ENCODE measurements at regions not wholly inside any gene's neighbourhood (a gene's known extent, or its start where the extent isn't known, plus 50 kb on each side); places are given as distances from the start of the nearest gene placed in this dataset.

- H3K27ac ChIP-seq (ENCODE audit: low read depth in 2 of 2, low read length in 1 of 2) = no peak overlapping the region
- CTCF ChIA-PET = interaction anchor here (0.6 to 2.1 kb wide), 8 partner anchors 10 to 1553 kb away, joined by 3 to 6 read pairs (median 4); no protein-coding TSS in a partner anchor
- no peaks in the 10 kb centered on the region for H3K79me2 ChIP-seq (ENCODE audit: insufficient read depth)
- H3K9ac ChIP-seq = no peak overlapping the region
- H3K4me1 ChIP-seq (ENCODE audit: control insufficient read depth in 1 of 2, insufficient read depth in 2 of 2, low read depth in 1 of 2, low read length in 1 of 2) = no peaks in the 10 kb centered on the region
- no peak overlapping the region for H3K4me3 ChIP-seq (ENCODE audit: low read depth in 2 of 2, low read length in 1 of 2)
- no peak overlapping the region for H3K4me2 ChIP-seq
- H4K20me1 ChIP-seq (ENCODE audit: insufficient read depth) = no peaks in the 10 kb centered on the region
- POLR2A ChIA-PET = no interaction called here
- TF ChIP-seq GABPA (IDR thresholded peaks at IDR 0.05; ENCODE audit: low read depth) (no peak), EZH2phosphoT487 (IDR thresholded peaks at IDR 0.05; ENCODE audit: borderline replicate concordance, low read depth) (no peak), TAF1 (IDR thresholded peaks at IDR 0.05; ENCODE audit: borderline replicate concordance, low read depth, low read length) (no peak), MAX (IDR thresholded peaks at IDR 0.05; ENCODE audit: low read depth) (no peak), MEF2A (IDR thresholded peaks at IDR 0.05; ENCODE audit: borderline replicate concordance, low read depth) (no peak), USF1 (IDR thresholded peaks at IDR 0.05; ENCODE audit: borderline replicate concordance, low read depth) (no peak), SIN3A (IDR thresholded peaks at IDR 0.05; ENCODE audit: borderline replicate concordance, low read depth, low read length) (no peak), RCOR1 (IDR thresholded peaks at IDR 0.05; ENCODE audit: low read length) (no peak), NRF1 (IDR thresholded peaks at IDR 0.05; ENCODE audit: low read depth, low read length) (no peak)
- H3K36me3 ChIP-seq (replicated peaks in 1 of 2; ENCODE audit: control insufficient read depth in 1 of 2, insufficient read depth in 2 of 2, low read length in 1 of 2) = no peaks in the 10 kb centered on the region
- no peaks in the 10 kb centered on the region for H3K9me2 ChIP-seq
- no peaks in the 10 kb centered on the region for H3F3A ChIP-seq (replicated peaks; ENCODE audit: insufficient read depth)
- 33% methylated on average over 4 of the region's 4 CpGs for WGBS (ENCODE audit: low lambda C conversion rate)
- H3K27me3 ChIP-seq (ENCODE audit: insufficient read depth) = 0 out of 2 replicates have a peak, but pooled peaks cover 5% of the 10 kb centered on the region
- H2AFZ ChIP-seq (ENCODE audit: low read depth) = no peak overlapping the region
- DNase-seq = no peak
- no peaks in the 10 kb centered on the region for H3K9me3 ChIP-seq
These were observed 130.7 kb upstream of the HS3ST2 start for GRCh38 chr16:22683258-22683657.

- no peak overlapping the region for H3K9ac ChIP-seq
- no peaks in the 10 kb centered on the region for H4K20me1 ChIP-seq (ENCODE audit: insufficient read depth)
- POLR2A ChIA-PET = no interaction called here
- 27% methylated on average over 4 of the region's 4 CpGs for WGBS (ENCODE audit: low lambda C conversion rate)
- no peak overlapping the region for H3K4me2 ChIP-seq
- H2AFZ ChIP-seq (ENCODE audit: low read depth) = no peak overlapping the region
- H3F3A ChIP-seq (replicated peaks; ENCODE audit: insufficient read depth) = no peaks in the 10 kb centered on the region
- H3K9me2 ChIP-seq = no peaks in the 10 kb centered on the region
- no peaks in the 10 kb centered on the region for H3K79me2 ChIP-seq (ENCODE audit: insufficient read depth)
- no peaks in the 10 kb centered on the region for H3K9me3 ChIP-seq
- no peaks in the 10 kb centered on the region for H3K4me1 ChIP-seq (ENCODE audit: control insufficient read depth in 1 of 2, insufficient read depth in 2 of 2, low read depth in 1 of 2, low read length in 1 of 2)
- DNase-seq = no peak
- 0 out of 2 replicates have a peak, but pooled peaks cover 5% of the 10 kb centered on the region for H3K27me3 ChIP-seq (ENCODE audit: insufficient read depth)
- no peak overlapping the region for H3K4me3 ChIP-seq (ENCODE audit: low read depth in 2 of 2, low read length in 1 of 2)
- H3K36me3 ChIP-seq (replicated peaks in 1 of 2; ENCODE audit: control insufficient read depth in 1 of 2, insufficient read depth in 2 of 2, low read length in 1 of 2) = no peaks in the 10 kb centered on the region
- TF ChIP-seq NRF1 (IDR thresholded peaks at IDR 0.05; ENCODE audit: low read depth, low read length) (no peak), RXRA (IDR thresholded peaks at IDR 0.05; ENCODE audit: borderline replicate concordance, low read depth) (no peak), REST (IDR thresholded peaks at IDR 0.05; ENCODE audit: low read depth, low read length) (no peak), GABPA (IDR thresholded peaks at IDR 0.05; ENCODE audit: low read depth) (no peak), MAX (IDR thresholded peaks at IDR 0.05; ENCODE audit: low read depth) (no peak), USF2 (IDR thresholded peaks at IDR 0.05; ENCODE audit: borderline replicate concordance, low read depth, low read length) (no peak), EZH2phosphoT487 (IDR thresholded peaks at IDR 0.05; ENCODE audit: borderline replicate concordance, low read depth) (no peak)
- H3K27ac ChIP-seq (ENCODE audit: low read depth in 2 of 2, low read length in 1 of 2) = no peak overlapping the region
- CTCF ChIA-PET = interaction anchor here (0.8 to 2.1 kb wide), 6 partner anchors 9 to 1527 kb away, joined by 3 to 6 read pairs (median 4); no protein-coding TSS in a partner anchor
These were observed 130.0 kb upstream of the HS3ST2 start for GRCh38 chr16:22683730-22684573.

All from SK-N-SH (cell line).